Transverse colon (tissue), 4 donors: ENCODE measurements at regions not wholly inside any gene's neighbourhood (a gene's known extent, or its start where the extent isn't known, plus 50 kb on each side); places are given as distances from the start of the nearest gene placed in this dataset.
"Not testable (repeated sequence)": the region's sequence is repeated elsewhere in the genome, so short reads cannot be mapped to it uniquely, and the experiment has no call there.

Experiments used
- DNase-seq: peaks from one replicate; pipeline ENCODE4 v3.0.0-alpha.2; 2019
- H3K27ac ChIP-seq, 4 donors: fragments of 200-600 bp; sonication (generic); 2 replicates each; pipeline ENCODE4 v1.5.1; 2016 to 2018; ENCODE audit warnings: inconsistent platforms in 4 of 4
- H3K27me3 ChIP-seq: fragments of 200-600 bp; sonication (generic); 2 replicates; pipeline ENCODE4 v1.5.1; 2017; ENCODE audit warnings: inconsistent platforms
- H3K36me3 ChIP-seq, 4 donors: fragments of 200-600 bp; sonication (generic); 2 replicates each; pipeline ENCODE4 v1.5.1; 2017 to 2019; ENCODE audit warnings: inconsistent platforms in 4 of 4
- H3K4me1 ChIP-seq, 4 donors: fragments of 200-600 bp; sonication (generic); 2 replicates each; pipeline ENCODE4 v1.5.1; 2017 to 2020; ENCODE audit warnings: inconsistent platforms in 4 of 4
- H3K4me3 ChIP-seq, 4 donors: fragments of 200-600 bp; sonication (generic); 1 replicate in 1 of 4; 2 replicates in 3 of 4; pipeline versions ENCODE4 v1.5.1 to v1.6.1; 2017 to 2019; ENCODE audit warnings: inconsistent platforms in 4 of 4
- H3K9me3 ChIP-seq, 2 donors: fragments of 200-600 bp; sonication (generic); 2 replicates each; pipeline ENCODE4 v1.5.1; 2017 to 2019; ENCODE audit warnings: inconsistent platforms in 2 of 2
- EP300 ChIP-seq: sonication (generic); formaldehyde crosslinking; IDR thresholded peaks from one replicate; pipeline ENCODE4 v1.6.1; 2017; ENCODE audit warnings: antibody characterized with exemption, low read depth
- POLR2A ChIP-seq: fragments of 450-650 bp; IDR thresholded peaks from one replicate; pipeline ENCODE4 v1.6.1; 2016; ENCODE audit warnings: antibody characterized with exemption, mild to moderate bottlenecking, moderate library complexity
- POLR2AphosphoS5 ChIP-seq, 3 donors: sonication (generic); formaldehyde crosslinking; IDR thresholded peaks; one replicate each; pipeline ENCODE4 v1.6.1; 2016; ENCODE audit warnings: antibody characterized with exemption in 3 of 3
- WGBS, 2 donors: methylation state at CpG; one replicate each; pipeline ENCODE4 v1.1.5; 2018; ENCODE audit warnings: low coverage in 1 of 2; 5-methylcytosine and 5-hydroxymethylcytosine counted together
- in situ Hi-C, 4 donors: fragments of 200-750 bp; cut with MboI; loops; one replicate each; pipeline versions ENCODE4 v1.15.0 to v1.15.1; 2017; ENCODE audit warnings: low sequenced_read_pairs in 3 of 4, low pct_ligation_motif_present in 1 of 4, low pct_unique_long_range_greater_than_20kb in 1 of 4
- intact Hi-C: fragments of 100-400 bp; cut with DNase I; formaldehyde crosslinking; loops from one replicate; pipeline ENCODE4 v1.15.1; 2023; ENCODE audit warnings: low total_unique reads
- TF ChIP-seq, protein P1 (sequence below), 5 experiments: fragments of 200-600 bp in 3 of 5; fragments of 450-650 bp in 2 of 5; sonication (generic) in 3 of 5; IDR thresholded peaks; 1 replicate in 2 of 5; 2 replicates in 3 of 5; pipeline ENCODE4 v1.5.1; 2016 to 2017; ENCODE audit warnings: antibody characterized with exemption in 5 of 5, inconsistent platforms in 3 of 5, mild to moderate bottlenecking in 2 of 5, moderate library complexity in 1 of 5

GRCh38 chr2:186170693-186171092, 315.4 kb upstream of the ZC3H15 start:
- in situ Hi-C loops (no loop called here), intact Hi-C loops (no loop called here)
- TF ChIP-seq EP300, result no peak
- 82 to 86% methylated on average over 1 of the region's 1 CpG for WGBS, 2 donors
- Histone ChIP-seq H3K4me3 (no peak overlapping the region), H3K9me3 (no peaks in the 10 kb centered on the region), H3K36me3 (no peaks in the 10 kb centered on the region), H3K27ac (no peak overlapping the region), H3K27me3 (no peaks in the 10 kb centered on the region), H3K4me1 (no peaks in the 10 kb centered on the region)
- no peak for DNase-seq

DNA sequence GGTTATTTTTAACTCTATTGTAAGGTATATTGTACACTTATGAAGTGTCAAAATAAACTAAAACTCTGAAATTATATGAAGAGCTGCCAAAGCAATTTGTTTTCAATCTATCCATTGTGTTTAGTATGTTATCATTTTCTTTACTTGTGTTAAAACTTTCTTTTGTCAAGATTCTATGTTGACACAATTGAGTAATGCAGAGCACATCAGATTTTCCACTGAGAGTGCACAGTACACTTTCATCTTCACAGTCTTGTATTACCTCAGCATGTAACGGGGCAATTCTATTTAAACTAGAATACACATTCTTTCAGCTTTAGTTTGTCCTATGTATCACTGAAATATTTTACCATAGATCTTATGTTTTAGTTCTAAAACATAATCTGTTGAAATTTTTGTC, 304.4 kb upstream of the ZC3H15 start:
- DNase-seq, result no peak
- no peaks in the 10 kb centered on the region for H3K36me3 ChIP-seq
- 85 to 93% methylated on average over 1 of the region's 1 CpG for WGBS, 2 donors
- no peaks in the 10 kb centered on the region for H3K9me3 ChIP-seq
- in situ Hi-C loops, result no loop called here
- no peak overlapping the region for H3K4me3 ChIP-seq
- TF ChIP-seq, protein P1, sequence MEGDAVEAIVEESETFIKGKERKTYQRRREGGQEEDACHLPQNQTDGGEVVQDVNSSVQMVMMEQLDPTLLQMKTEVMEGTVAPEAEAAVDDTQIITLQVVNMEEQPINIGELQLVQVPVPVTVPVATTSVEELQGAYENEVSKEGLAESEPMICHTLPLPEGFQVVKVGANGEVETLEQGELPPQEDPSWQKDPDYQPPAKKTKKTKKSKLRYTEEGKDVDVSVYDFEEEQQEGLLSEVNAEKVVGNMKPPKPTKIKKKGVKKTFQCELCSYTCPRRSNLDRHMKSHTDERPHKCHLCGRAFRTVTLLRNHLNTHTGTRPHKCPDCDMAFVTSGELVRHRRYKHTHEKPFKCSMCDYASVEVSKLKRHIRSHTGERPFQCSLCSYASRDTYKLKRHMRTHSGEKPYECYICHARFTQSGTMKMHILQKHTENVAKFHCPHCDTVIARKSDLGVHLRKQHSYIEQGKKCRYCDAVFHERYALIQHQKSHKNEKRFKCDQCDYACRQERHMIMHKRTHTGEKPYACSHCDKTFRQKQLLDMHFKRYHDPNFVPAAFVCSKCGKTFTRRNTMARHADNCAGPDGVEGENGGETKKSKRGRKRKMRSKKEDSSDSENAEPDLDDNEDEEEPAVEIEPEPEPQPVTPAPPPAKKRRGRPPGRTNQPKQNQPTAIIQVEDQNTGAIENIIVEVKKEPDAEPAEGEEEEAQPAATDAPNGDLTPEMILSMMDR (IDR thresholded peaks at IDR 0.05), result no peak
- no peak for TF ChIP-seq POLR2A
- TF ChIP-seq EP300, result no peak
- no peak for TF ChIP-seq POLR2AphosphoS5 (IDR thresholded peaks at IDR 0.05)
- H3K27me3 ChIP-seq, result no peaks in the 10 kb centered on the region
- H3K4me1 ChIP-seq, result no peaks in the 10 kb centered on the region
- intact Hi-C loops, result no loop called here
- H3K27ac ChIP-seq, result no peak overlapping the region

DNA sequence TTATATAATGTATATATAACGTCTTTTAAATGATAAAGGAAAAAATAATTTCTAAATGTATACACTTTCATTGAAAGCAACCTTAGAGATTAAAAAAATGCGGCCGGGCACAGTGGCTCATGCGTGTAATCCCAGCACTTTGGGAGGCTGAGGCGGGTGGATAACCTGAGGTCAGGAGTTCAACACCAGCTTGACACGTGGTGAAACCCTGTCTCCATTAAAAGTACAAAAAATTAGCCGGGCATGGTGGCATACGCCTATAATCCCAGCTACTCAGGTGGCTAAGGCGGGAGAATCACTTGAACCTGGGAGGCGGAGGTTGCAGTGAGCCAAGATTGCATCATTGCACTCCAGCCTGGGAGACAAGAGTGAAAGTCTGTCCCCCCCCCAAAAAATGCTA, 303.7 kb upstream of the ZC3H15 start:
- H3K4me3 ChIP-seq, H3K27me3 ChIP-seq, H3K27ac ChIP-seq, H3K4me1 ChIP-seq, intact Hi-C loops, H3K9me3 ChIP-seq, DNase-seq, in situ Hi-C loops, H3K36me3 ChIP-seq: not testable (repeated sequence)
- WGBS, 2 donors, result 93 to 94% methylated on average over 7 to 10 of the region's 10 CpGs

GRCh38 chr2:186183406-186183805, 302.7 kb upstream of the ZC3H15 start:
- H3K36me3 ChIP-seq, result no peaks in the 10 kb centered on the region
- TF ChIP-seq EP300 (no peak), POLR2A (no peak), POLR2AphosphoS5 (IDR thresholded peaks at IDR 0.05) (no peak)
- TF ChIP-seq, protein P1 (IDR thresholded peaks at IDR 0.05), result no peak
- H3K4me1 ChIP-seq, result no peaks in the 10 kb centered on the region
- no peak overlapping the region for H3K27ac ChIP-seq
- 69 to 89% methylated on average over 3 of the region's 3 CpGs for WGBS, 2 donors
- in situ Hi-C loops (no loop called here), intact Hi-C loops (no loop called here)
- H3K4me3 ChIP-seq, result no peak overlapping the region
- DNase-seq, result no peak
- no peaks in the 10 kb centered on the region for H3K9me3 ChIP-seq
- H3K27me3 ChIP-seq, result no peaks in the 10 kb centered on the region

- Histone ChIP-seq H3K27me3 (no peaks in the 10 kb centered on the region), H3K4me3 (no peak overlapping the region), H3K27ac (no peak overlapping the region), H3K36me3 (no peaks in the 10 kb centered on the region), H3K4me1 (no peaks in the 10 kb centered on the region), H3K9me3 (no peaks in the 10 kb centered on the region)
- in situ Hi-C loops, result no loop called here
- intact Hi-C loops, result no loop called here
- DNase-seq, result no peak
- no peak for TF ChIP-seq POLR2A
These were observed 298.2 kb upstream of the ZC3H15 start for GRCh38 chr2:186187854-186188253.

DNA sequence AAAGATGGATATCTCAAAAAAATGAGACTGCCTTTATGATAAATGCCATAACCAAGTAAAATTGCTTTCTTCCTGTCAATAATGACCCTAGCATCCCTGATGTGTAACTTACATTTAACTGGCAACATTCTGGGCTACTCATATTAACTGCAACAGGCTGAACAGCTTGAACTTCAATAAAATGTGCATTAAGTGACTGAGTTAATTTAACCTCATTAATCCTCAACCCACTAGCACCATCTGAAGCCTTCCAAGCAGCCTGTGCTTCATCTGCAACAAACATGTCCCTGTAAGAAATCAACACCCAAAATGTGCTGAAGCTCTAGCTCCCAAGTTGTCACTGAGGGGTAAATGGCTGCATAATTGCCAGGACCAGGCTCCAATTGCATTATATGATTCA, 296.2 kb upstream of the ZC3H15 start:
- no peak for DNase-seq
- no peaks in the 10 kb centered on the region for H3K9me3 ChIP-seq
- H3K36me3 ChIP-seq, result no peaks in the 10 kb centered on the region
- in situ Hi-C loops, result no loop called here
- H3K27me3 ChIP-seq, result no peaks in the 10 kb centered on the region
- no peaks in the 10 kb centered on the region for H3K4me1 ChIP-seq
- TF ChIP-seq EP300, result no peak
- intact Hi-C loops, result no loop called here
- H3K4me3 ChIP-seq, result no peak overlapping the region
- H3K27ac ChIP-seq, result no peak overlapping the region
